HL-60 (cell line): ENCODE measurements at regions not wholly inside any gene's neighbourhood (a gene's known extent, or its start where the extent isn't known, plus 50 kb on each side); places are given as distances from the start of the nearest gene placed in this dataset.

ENCODE experiments used
- CTCF ChIP-seq: IDR thresholded peaks from one replicate; pipeline ENCODE4 v1.5.1; 2011; ENCODE audit warnings: low read length, control low read depth, inconsistent platforms; ENCODE audit not compliant: insufficient read depth
- GABPA ChIP-seq: IDR thresholded peaks from 2 replicates; pipeline ENCODE4 v1.6.1; 2012; ENCODE audit warnings: low read depth
- POLR2AphosphoS5 ChIP-seq: IDR thresholded peaks from 2 replicates; pipeline ENCODE4 v1.6.1; 2012; ENCODE audit warnings: low read depth
- REST ChIP-seq: IDR thresholded peaks from 2 replicates; pipeline ENCODE4 v1.6.1; 2012; ENCODE audit warnings: low read depth; ENCODE audit not compliant: insufficient replicate concordance

- TF ChIP-seq CTCF (no peak), GABPA (no peak), POLR2AphosphoS5 (no peak), REST (no peak)
These were observed 428.5 kb upstream of the CNTN3 start for GRCh38 chr3:75042941-75043340.
